Kidney epithelial cell (primary cell): ENCODE measurements at regions not wholly inside any gene's neighbourhood (a gene's known extent, or its start where the extent isn't known, plus 50 kb on each side); places are given as distances from the start of the nearest gene placed in this dataset.
A peak's percentile ranks its signal among the peaks of the same experiment; 100 is the strongest.
"Not testable (repeated sequence)": the region's sequence is repeated elsewhere in the genome, so short reads cannot be mapped to it uniquely, and the experiment has no call there.

Source experiments
- DNase-seq: peaks from one replicate; pipeline ENCODE4 v3.0.0-alpha.2; 2010; ENCODE audit warnings: low read depth
- H3K27me3 ChIP-seq: 2 replicates; pipeline ENCODE4 v1.6.0; 2011; ENCODE audit warnings: low read length; ENCODE audit not compliant: control insufficient read depth, insufficient read depth
- H3K36me3 ChIP-seq: 2 replicates; pipeline ENCODE4 v1.5.1; 2011; ENCODE audit warnings: low read length; ENCODE audit not compliant: control insufficient read depth, insufficient read depth
- H3K4me3 ChIP-seq: 2 replicates; pipeline ENCODE4 v1.5.1; 2011; ENCODE audit warnings: low read depth, mild to moderate bottlenecking, control low read depth, low read length
- CTCF ChIP-seq: IDR thresholded peaks from 2 replicates; pipeline ENCODE4 v1.5.1; 2011; ENCODE audit warnings: mild to moderate bottlenecking, moderate library complexity, low read length, control low read depth, inconsistent platforms; ENCODE audit not compliant: insufficient read depth, poor library complexity, severe bottlenecking

GRCh38 chr4:23957465-23957864 is 67.6 kb upstream of the PPARGC1A start:
- no peak for DNase-seq
- Histone ChIP-seq H3K4me3 (no peak overlapping the region), H3K27me3 (no peaks in the 10 kb centered on the region), H3K36me3 (no peaks in the 10 kb centered on the region)
- no peak for TF ChIP-seq CTCF

DNA sequence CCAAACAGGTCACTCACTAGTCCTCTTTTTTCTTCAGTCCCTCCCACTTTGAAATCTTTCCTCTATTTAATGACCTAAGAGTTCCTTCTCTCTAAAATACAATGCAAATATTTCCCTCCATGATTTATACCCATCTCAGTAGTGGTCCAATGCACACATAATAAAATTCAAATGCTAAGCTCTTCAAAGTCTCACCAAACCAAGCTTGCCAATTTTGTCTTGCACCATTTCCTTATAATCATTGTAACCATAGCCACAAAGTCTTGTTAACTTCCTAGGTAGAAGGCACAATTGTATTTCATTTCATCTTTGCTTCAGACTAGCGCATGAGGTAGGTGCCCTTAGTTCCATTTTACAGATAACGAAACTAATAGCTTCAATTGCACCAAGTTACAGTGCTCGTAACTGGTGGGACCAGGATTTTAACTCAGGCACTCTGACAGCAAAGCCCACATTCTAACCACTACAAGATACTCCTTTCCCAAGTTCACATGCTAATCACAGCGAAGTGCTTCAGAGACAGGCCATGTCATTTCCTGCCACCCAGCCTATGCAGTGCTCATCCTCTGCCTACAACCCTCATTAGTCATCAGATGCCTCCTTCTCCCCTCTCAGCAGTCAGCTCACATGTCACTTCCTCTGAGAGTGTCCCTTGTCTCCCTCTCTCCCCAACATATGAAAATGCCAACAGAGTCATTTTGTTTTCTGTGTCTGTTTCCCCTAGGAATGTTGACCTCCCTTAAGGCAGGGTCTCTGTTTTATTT is 66.9 kb upstream of the PPARGC1A start:
- H3K27me3 ChIP-seq: no peaks in the 10 kb centered on the region
- no peak for DNase-seq
- no peak for TF ChIP-seq CTCF
- no peak overlapping the region for H3K4me3 ChIP-seq
- H3K36me3 ChIP-seq: no peaks in the 10 kb centered on the region

DNA sequence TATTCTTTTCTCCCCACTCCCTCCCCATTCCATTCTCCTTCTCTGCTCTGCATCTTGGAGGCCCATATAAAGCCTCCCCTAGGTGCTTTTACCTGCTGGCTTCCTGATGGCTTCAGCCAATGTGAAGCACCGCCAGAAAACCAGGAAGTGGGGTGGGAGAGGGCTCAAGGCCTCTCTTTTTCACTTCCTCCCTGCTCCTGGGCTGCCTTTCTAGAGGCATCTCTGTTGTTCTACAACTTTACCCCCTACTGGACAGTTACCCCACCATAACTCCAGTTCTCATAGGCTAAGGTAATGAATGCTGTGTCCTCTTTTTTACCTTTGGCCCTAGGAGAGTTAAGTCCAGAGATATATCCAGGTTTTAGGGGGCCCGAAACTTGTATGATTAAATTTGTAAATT is 62.4 kb upstream of the PPARGC1A start:
- H3K36me3 ChIP-seq: no peaks in the 10 kb centered on the region
- H3K4me3 ChIP-seq: no peak overlapping the region
- no peaks in the 10 kb centered on the region for H3K27me3 ChIP-seq
- no peak for DNase-seq
- TF ChIP-seq CTCF: no peak

DNA sequence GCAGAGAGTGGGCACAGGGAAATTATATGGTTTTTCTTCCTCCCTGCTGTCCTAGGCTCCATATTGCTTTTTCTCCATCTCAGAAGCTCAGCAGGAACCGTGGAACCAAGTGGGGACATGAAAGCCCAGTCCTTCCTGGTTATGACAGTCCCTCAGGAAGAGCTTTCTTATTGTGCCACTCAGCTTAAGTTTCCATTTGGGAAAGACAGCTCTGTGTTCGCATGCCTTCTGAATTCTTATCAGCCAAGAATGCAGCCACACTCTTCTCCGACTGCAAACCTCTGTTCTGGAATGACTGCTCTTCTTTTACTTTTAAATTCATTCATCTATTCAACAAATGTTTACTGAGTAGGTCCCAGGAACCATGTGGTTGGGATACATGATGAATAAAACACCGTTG is 58.0 kb upstream of the PPARGC1A start:
- DNase-seq: no peak
- H3K27me3 ChIP-seq: no peaks in the 10 kb centered on the region
- no peak for TF ChIP-seq CTCF
- no peak overlapping the region for H3K4me3 ChIP-seq
- H3K36me3 ChIP-seq: no peaks in the 10 kb centered on the region

DNA sequence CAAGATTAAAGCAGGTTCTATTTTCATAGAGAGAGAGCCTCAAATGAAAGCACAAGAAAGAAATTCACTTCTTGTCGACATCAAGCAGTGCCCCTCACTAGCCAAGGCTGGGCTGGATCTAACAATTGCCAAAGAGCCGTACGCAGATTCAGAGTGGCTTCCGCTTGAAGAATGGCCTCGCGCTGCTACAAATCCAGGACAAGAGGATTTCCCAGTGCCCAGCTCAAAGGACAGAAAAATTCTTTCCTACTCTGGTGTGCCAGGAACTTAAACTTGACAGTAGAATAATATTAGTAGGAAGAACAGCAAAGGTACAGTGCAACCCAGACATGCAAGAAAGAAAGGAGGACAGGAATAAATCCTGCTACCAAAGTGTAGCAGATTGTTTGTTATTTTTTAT is 56.5 kb upstream of the PPARGC1A start:
- H3K36me3 ChIP-seq: no peaks in the 10 kb centered on the region
- no peak for DNase-seq
- no peak for TF ChIP-seq CTCF
- H3K27me3 ChIP-seq: no peaks in the 10 kb centered on the region
- no peak overlapping the region for H3K4me3 ChIP-seq

- DNase-seq: peak; percentile 74
- no peak for TF ChIP-seq CTCF
- Histone ChIP-seq H3K27me3 (no peaks in the 10 kb centered on the region), H3K36me3 (no peaks in the 10 kb centered on the region), H3K4me3 (no peak overlapping the region)
These were observed 55.7 kb upstream of the PPARGC1A start for GRCh38 chr4:23945451-23946017.

DNA sequence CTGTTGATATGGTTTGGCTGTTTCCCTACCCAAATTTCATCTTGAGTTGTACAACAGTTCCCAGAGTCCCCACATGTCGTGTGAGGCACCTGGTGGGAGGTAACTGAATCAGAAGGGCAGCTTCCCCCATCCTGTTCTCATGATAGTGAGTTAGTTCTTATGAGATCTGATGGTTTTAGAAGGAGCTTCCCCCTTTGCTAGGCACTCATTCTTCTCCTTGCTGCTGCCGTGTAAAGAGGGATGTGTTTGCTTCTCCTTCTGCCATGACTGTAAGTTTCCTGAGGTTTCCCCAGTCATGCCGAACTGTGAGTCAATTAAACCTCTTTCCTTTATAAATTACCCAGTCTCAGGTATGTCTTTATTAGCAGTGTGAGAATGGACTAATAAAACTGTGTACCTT is 54.7 kb upstream of the PPARGC1A start:
- H3K27me3 ChIP-seq, H3K4me3 ChIP-seq, DNase-seq, H3K36me3 ChIP-seq: not testable (repeated sequence)
